Keratinocyte (primary cell): ENCODE measurements at regions not wholly inside any gene's neighbourhood (a gene's known extent, or its start where the extent isn't known, plus 50 kb on each side); places are given as distances from the start of the nearest gene placed in this dataset.

Source experiments
- CTCF ChIP-seq, 3 experiments: IDR thresholded peaks in 1 of 3; conservative IDR thresholded peaks in 1 of 3; optimal IDR thresholded peaks in 1 of 3; 2 replicates in 2 of 3; 3 replicates in 1 of 3; pipeline versions ENCODE3 to v1.5.1; 2011; ENCODE audit warnings: low read length in 3 of 3, mild to moderate bottlenecking in 3 of 3, moderate library complexity in 2 of 3, control low read depth in 1 of 3, inconsistent platforms in 1 of 3; ENCODE audit not compliant: insufficient read depth in 2 of 3; ENCODE audit errors: extremely low read depth in 1 of 3
- EZH2 ChIP-seq: IDR thresholded peaks from one replicate; pipeline ENCODE4 v1.6.1; 2012; ENCODE audit warnings: inconsistent platforms, mild to moderate bottlenecking, low read length, moderate library complexity

DNA sequence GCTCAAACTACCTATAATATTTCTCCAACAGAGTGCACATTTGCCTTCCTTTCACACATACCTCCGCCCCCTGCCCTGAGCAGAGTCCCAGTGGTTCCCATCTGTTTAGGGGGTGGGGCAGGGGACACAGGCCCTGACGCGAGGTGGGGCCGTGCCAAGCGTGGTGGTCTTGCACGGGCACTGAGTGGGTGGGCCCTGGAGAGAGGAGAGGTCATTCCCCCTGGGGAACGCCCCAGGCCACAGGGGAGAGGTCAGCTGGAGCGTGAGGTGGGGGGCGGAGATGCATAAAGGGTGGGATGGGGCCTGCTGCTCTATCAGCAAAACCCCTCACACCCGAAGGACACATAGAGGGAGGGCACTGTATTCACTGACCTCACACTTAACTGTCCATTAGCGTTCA lies 441.9 kb downstream of the TMEM121 start:
- TF ChIP-seq CTCF (optimal IDR thresholded peaks at IDR 0.05 in 1 of 3, IDR thresholded peaks at IDR 0.05 in 1 of 3, conservative IDR thresholded peaks at IDR 0.05 in 1 of 3; ENCODE audit: extremely low read depth in 1 of 3, insufficient read depth in 2 of 3, low read length in 3 of 3) (no peak), EZH2 (no peak)
